ENCODE measurements at regions not wholly inside any gene's neighbourhood (a gene's known extent, or its start where the extent isn't known, plus 50 kb on each side); places are given as distances from the start of the nearest gene placed in this dataset.
A peak's percentile ranks its signal among the peaks of the same experiment; 100 is the strongest.

- DNase-seq (ENCODE audit: low read depth), result no peak
Measured at GRCh38 chr12:93300611-93301021, 77.1 kb upstream of the NUDT4 start.

GRCh38 chr12:93302331-93303229 is 75.1 kb upstream of the NUDT4 start:
- peak; percentile 59 for DNase-seq (ENCODE audit: low read depth)

GRCh38 chr12:93306636-93307035 is 71.1 kb upstream of the NUDT4 start:
- DNase-seq (ENCODE audit: low read depth), result no peak

DNA sequence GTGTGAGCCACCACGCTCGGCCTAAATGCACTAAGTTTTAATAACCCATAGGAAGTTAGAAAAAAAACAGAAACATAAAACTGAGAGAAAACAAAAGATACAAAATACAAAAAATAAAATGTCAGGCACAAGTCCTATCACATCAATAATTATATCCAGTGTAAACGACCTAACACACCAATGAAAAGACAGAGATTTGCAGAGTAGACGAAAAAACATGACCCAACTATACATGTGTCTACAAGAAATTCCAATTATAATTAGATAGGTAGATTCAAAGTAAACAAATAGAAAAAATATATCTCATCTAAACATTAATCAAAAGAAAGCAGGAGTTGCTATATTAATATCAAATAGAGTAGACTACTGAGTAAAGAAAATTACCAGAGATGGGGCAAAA is 69.4 kb upstream of the NUDT4 start:
- DNase-seq (ENCODE audit: low read depth), result no peak

DNA sequence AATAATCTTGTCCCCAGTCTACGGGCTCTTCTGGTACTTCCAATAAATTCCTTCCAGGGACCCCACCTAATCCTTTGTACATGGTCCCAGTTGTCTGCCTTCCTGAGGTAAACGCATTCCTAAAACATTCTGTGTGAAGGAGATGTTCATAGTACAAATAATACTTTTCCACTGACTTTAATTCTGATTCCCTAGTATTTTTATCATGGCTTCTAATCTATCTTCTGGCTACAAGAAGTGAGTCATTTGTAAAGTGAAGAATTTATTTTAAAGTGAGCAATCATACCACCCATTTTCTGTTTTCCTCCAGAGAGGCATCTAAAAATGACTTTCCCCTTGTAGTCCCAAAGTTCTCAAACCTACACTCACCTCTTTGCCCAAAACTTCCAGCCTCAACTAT is 65.9 kb upstream of the NUDT4 start:
- no peak for DNase-seq (ENCODE audit: low read depth)

DNA sequence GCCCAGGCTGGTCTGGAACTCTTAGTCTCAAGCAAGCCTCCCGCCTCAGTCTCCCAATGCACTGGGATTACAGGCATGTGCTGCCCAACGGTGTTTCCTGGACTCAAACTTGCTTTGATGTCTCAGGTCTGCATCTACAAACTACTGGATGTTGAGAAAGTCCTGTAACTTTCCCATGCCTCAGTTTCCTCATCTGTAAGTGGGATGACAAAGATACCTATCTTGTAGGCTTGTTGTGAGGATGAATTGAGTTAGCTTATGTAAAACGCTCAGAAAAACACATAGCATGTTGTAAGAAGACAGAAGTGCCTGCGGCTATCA is 63.6 kb upstream of the NUDT4 start:
- no peak for DNase-seq (ENCODE audit: low read depth)

GRCh38 chr12:93315385-93315906 is 62.3 kb upstream of the NUDT4 start:
- DNase-seq (ENCODE audit: low read depth), result no peak

DNA sequence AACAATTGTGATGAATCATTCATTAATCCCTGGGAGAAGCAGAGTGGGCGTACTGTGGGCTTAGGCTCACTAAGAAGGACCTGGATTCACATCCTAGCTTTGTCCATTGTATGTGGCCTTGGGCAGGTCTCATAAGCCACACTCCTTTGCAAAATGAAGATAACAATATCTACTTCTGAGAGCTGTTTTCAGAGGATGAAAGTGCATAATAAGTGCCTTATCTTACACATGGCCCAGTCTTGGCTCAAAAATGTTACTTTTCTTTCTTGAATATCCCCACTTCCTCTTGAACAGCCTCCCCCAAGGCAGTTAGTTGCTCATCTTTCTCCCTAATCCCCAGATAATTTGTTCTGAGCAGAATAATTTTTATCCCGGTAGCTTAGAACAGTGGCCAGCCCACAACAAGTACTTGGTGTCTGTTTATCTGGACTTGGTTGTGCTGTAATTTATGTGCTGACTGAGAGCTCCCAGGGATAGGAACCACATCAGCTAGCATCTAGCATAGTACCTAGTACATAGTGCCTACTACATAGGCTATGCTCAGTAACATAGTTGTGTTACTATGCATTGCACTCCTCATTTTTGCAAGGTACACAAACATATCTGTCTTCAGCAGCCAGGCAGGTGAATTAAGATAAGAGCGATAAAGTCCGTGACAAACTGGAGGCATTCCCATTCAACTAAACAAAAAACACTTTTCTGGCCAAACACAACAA is 61.7 kb upstream of the NUDT4 start:
- DNase-seq (ENCODE audit: low read depth), result no peak

DNA sequence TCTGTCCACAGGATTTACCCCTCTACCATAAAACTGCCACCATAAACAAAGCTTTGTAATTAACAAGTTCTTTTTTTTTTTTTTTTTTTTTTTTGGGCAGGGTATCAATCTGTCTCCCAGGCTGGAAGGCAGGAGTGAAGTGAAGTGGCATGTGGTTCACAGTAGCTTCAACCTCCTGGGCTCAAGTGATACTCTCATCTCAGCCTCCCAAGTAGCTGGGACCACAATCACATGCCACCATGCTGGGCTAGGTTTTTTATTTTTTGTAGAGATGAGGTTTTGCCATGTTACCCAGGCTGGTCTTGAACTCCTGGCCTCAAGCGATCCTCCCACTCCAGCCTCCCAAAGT is 61.1 kb upstream of the NUDT4 start:
- DNase-seq (ENCODE audit: low read depth), result no peak

GRCh38 chr12:93317227-93317626 is 60.5 kb upstream of the NUDT4 start:
- no peak for DNase-seq (ENCODE audit: low read depth)

- DNase-seq (ENCODE audit: low read depth), result peak; percentile 39
Measured at GRCh38 chr12:93318720-93319522, 58.8 kb upstream of the NUDT4 start.

DNA sequence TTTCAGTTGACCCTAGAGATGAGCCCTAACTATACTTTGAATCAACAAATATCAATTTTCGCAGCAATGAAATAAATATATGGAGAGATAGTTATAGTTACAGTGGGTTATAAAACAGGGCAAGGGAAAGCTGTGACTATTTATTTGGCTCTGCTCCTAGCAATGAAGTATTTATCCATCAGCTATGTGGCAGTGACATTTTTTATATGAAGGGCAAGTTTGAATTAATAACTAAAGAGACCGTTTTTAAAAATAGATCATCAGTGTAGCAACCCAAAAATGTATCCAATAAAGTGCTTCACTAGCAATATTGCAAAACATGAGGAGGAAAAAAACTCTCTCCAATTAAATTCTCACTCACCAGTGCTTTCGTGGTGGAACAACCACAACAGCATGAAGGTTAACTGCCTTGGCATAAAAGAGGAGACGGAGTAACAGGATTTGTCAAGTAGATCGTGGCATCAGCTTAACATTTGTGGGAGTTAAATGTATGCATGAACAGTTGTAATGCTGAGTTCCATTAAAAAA is 58.1 kb upstream of the NUDT4 start:
- DNase-seq (ENCODE audit: low read depth), result no peak

GRCh38 chr12:93322784-93323183 is 54.9 kb upstream of the NUDT4 start:
- DNase-seq (ENCODE audit: low read depth), result no peak

- no peak for DNase-seq (ENCODE audit: low read depth)
Measured at GRCh38 chr12:93323625-93324329, 53.9 kb upstream of the NUDT4 start.

GRCh38 chr12:93325855-93326254 is 51.9 kb upstream of the NUDT4 start:
- no peak for DNase-seq (ENCODE audit: low read depth)

All from fibroblast of the conjunctiva (primary cell).